Stomach (tissue), 8 donors: ENCODE measurements at regions not wholly inside any gene's neighbourhood (a gene's known extent, or its start where the extent isn't known, plus 50 kb on each side); places are given as distances from the start of the nearest gene placed in this dataset.
A peak's percentile ranks its signal among the peaks of the same experiment; 100 is the strongest.
"Not testable (repeated sequence)": the region's sequence is repeated elsewhere in the genome, so short reads cannot be mapped to it uniquely, and the experiment has no call there.

Experiments used
- DNase-seq, 2 donors: peaks; one replicate each; pipeline versions ENCODE4 v3.0.0 to v3.0.0-alpha.2; 2013 to 2019
- H3K27ac ChIP-seq, 5 donors: fragments of 200-600 bp in 4 of 5; sonication (generic) in 4 of 5; one replicate each; pipeline ENCODE4 v1.5.1; 2013 to 2019; ENCODE audit warnings: mild to moderate bottlenecking in 1 of 5, moderate library complexity in 1 of 5
- H3K27me3 ChIP-seq, 3 donors: fragments of 200-600 bp; sonication (generic); one replicate each; pipeline ENCODE4 v1.5.1; 2017 to 2019; ENCODE audit warnings: mixed run types in 1 of 3
- H3K36me3 ChIP-seq, 4 donors: fragments of 200-600 bp; sonication (generic); 1 replicate in 3 of 4; 2 replicates in 1 of 4; pipeline ENCODE4 v1.5.1; 2016 to 2019
- H3K4me1 ChIP-seq, 4 donors: fragments of 200-600 bp; sonication (generic); one replicate each; pipeline ENCODE4 v1.5.1; 2016 to 2019
- H3K4me3 ChIP-seq, 4 donors: fragments of 200-600 bp; sonication (generic) in 3 of 4; one replicate each; pipeline ENCODE4 v1.5.1; 2016 to 2019; ENCODE audit warnings: mild to moderate bottlenecking in 1 of 4
- H3K9me3 ChIP-seq, 4 donors: fragments of 200-600 bp; sonication (generic); one replicate each; pipeline ENCODE4 v1.5.1; 2016 to 2019
- CTCF ChIP-seq, 7 experiments: fragments of 450-650 bp in 4 of 7; fragments of 200-600 bp in 3 of 7; sonication (generic) in 3 of 7; IDR thresholded peaks; one replicate each; pipeline ENCODE4 v1.5.1; 2016 to 2019; ENCODE audit warnings: antibody characterized with exemption in 7 of 7, control low read depth in 2 of 7, mild to moderate bottlenecking in 1 of 7
- EP300 ChIP-seq: sonication (generic); formaldehyde crosslinking; IDR thresholded peaks from one replicate; pipeline ENCODE4 v1.6.1; 2017; ENCODE audit warnings: antibody characterized with exemption
- POLR2A ChIP-seq, 4 donors: fragments of 450-650 bp; IDR thresholded peaks; one replicate each; pipeline ENCODE4 v1.6.1; 2016; ENCODE audit warnings: antibody characterized with exemption in 4 of 4, control low read depth in 2 of 4, mild to moderate bottlenecking in 1 of 4, moderate library complexity in 1 of 4
- POLR2AphosphoS5 ChIP-seq, 3 donors: sonication (generic); formaldehyde crosslinking; IDR thresholded peaks; one replicate each; pipeline ENCODE4 v1.6.1; 2016; ENCODE audit warnings: antibody characterized with exemption in 3 of 3
- WGBS, 5 donors: extraction: QIAGEN DNeasy Blood & Tissue Kit in 3 of 5; methylation state at CpG; one replicate each; pipeline versions ENCODE4 v1.1.5 to v1.1.7; 2013 to 2018; 5-methylcytosine and 5-hydroxymethylcytosine counted together
- intact Hi-C: fragments of 100-400 bp; cut with DNase I; formaldehyde crosslinking; loops from one replicate; pipeline ENCODE4 v1.15.1; 2023; ENCODE audit warnings: low total_unique reads
- donor health status: healthy with polysubstance abuse.
- donor health status: Bipolar disorder and iron deficiency.
- donor health status: healthy.

- DNase-seq = peak in 1 of 2 donors; percentile 3
- WGBS, 5 donors = 65 to 75% (median 69%) methylated on average over 4 of the region's 4 CpGs
- H3K4me3 ChIP-seq = no peak overlapping the region
- no peaks in the 10 kb centered on the region for H3K36me3 ChIP-seq
- TF ChIP-seq POLR2AphosphoS5 (IDR thresholded peaks at IDR 0.05) = no peak
- no peak for TF ChIP-seq EP300
- no peak for TF ChIP-seq CTCF (IDR thresholded peaks at IDR 0.05)
- no peak for TF ChIP-seq POLR2A (IDR thresholded peaks at IDR 0.05)
- peaks cover 0 to 12% (median 10%) of the 10 kb centered on the region in 4 donors for H3K9me3 ChIP-seq
- H3K4me1 ChIP-seq = no peaks in the 10 kb centered on the region
- no peak overlapping the region for H3K27ac ChIP-seq
- no peaks in the 10 kb centered on the region for H3K27me3 ChIP-seq
- intact Hi-C loops = no loop called here
These were observed 227.6 kb upstream of the NPSR1 start for GRCh38 chr7:34430456-34430855.

DNA sequence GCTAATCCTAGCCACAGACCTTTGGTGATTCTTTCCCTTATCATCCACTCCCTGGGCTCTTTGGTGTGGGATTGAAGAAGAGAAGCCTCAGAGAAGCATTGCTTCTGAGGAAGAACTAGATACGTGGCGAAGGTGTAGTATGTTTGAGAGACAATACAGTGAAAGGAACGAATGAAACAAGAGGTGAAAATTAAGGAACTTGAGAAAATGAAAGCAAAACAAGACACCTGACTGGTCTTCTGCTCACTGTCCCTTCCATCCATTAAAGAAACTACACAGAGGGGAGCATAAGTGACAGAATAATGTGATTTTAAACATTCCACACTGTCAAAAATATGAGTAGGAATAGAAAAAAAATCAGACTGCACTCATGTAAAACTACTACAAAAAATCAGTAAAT, 219.6 kb upstream of the NPSR1 start:
- Histone ChIP-seq H3K27ac (no peak overlapping the region), H3K27me3 (no peaks in the 10 kb centered on the region), H3K9me3 (peaks cover 0 to 5% (median 5%) of the 10 kb centered on the region in 4 donors), H3K4me3 (no peak overlapping the region), H3K4me1 (no peaks in the 10 kb centered on the region), H3K36me3 (no peaks in the 10 kb centered on the region)
- DNase-seq = no peak
- TF ChIP-seq POLR2A (IDR thresholded peaks at IDR 0.05) = no peak
- no peak for TF ChIP-seq EP300
- intact Hi-C loops = no loop called here
- WGBS, 5 donors = 65 to 79% (median 73%) methylated on average over 3 of the region's 3 CpGs

DNA sequence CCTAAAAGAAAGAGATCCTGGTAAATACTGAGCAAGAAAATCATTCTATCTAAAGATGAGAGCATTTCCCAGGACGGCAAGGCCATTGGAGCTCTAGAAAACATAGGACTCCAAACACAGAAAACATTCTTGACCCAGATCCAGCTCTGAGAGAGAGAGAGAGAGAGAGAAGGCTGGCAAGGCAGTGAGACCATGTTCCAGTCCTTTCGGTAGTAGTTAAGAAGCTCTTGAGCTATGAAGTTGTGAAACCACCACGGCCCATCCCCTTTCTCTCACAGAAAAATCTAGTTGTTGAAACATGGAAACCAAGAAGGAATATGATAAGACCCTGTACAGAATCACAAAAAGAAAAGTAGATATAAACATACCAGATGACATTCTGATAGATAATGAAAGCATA, 212.4 kb upstream of the NPSR1 start:
- intact Hi-C loops = no loop called here
- no peak overlapping the region for H3K27ac ChIP-seq
- 72 to 87% (median 83%) methylated on average over 3 of the region's 3 CpGs for WGBS, 5 donors
- no peaks in the 10 kb centered on the region for H3K4me1 ChIP-seq
- no peak for TF ChIP-seq POLR2AphosphoS5 (IDR thresholded peaks at IDR 0.05)
- no peak for TF ChIP-seq EP300
- no peak for TF ChIP-seq POLR2A (IDR thresholded peaks at IDR 0.05)
- TF ChIP-seq CTCF (IDR thresholded peaks at IDR 0.05) = no peak
- H3K4me3 ChIP-seq = no peak overlapping the region
- peaks cover 0 to 11% (median 7%) of the 10 kb centered on the region in 4 donors for H3K9me3 ChIP-seq
- no peak for DNase-seq
- no peaks in the 10 kb centered on the region for H3K36me3 ChIP-seq
- no peaks in the 10 kb centered on the region for H3K27me3 ChIP-seq

DNA sequence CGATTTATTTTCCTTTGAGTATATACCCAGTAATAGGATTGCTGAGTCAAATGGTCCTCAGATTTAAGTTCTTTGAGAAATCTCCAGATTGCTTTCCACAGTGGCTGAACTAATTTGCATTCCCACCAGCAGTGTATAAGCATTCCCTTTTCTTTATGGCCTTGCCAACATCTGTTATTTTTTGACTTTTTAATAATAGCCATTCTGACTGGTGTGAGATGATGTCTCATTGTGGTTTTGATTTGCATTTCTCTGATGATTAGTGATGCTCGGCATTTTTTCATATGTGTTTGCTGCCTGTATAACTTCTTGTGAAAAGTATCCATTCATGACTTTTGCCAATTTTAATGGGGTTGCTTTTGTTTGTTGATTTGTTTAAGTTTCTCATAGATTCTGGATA, 209.5 kb upstream of the NPSR1 start:
- intact Hi-C loops, DNase-seq, H3K27ac ChIP-seq, H3K36me3 ChIP-seq, H3K9me3 ChIP-seq, H3K4me1 ChIP-seq, H3K27me3 ChIP-seq, H3K4me3 ChIP-seq: not testable (repeated sequence)
- 79 to 87% (median 83%) methylated on average over 2 of the region's 2 CpGs for WGBS, 5 donors

- no peak for DNase-seq
- TF ChIP-seq EP300 = no peak
- Histone ChIP-seq H3K9me3 (peaks cover 0 to 7% (median 5%) of the 10 kb centered on the region in 4 donors), H3K4me1 (no peaks in the 10 kb centered on the region), H3K4me3 (no peak overlapping the region), H3K27ac (no peak overlapping the region), H3K36me3 (no peaks in the 10 kb centered on the region), H3K27me3 (no peaks in the 10 kb centered on the region)
- intact Hi-C loops = no loop called here
- WGBS, 5 donors = 43 to 65% (median 62%) methylated on average over 1 of the region's 1 CpG
These were observed 208.3 kb upstream of the NPSR1 start for GRCh38 chr7:34449765-34450164.

- 88 to 100% (median 92%) methylated on average over 1 of the region's 1 CpG for WGBS, 5 donors
- intact Hi-C loops = no loop called here
- H3K4me1 ChIP-seq = no peaks in the 10 kb centered on the region
- H3K27ac ChIP-seq = no peak overlapping the region
- H3K4me3 ChIP-seq = no peak overlapping the region
- TF ChIP-seq POLR2A (IDR thresholded peaks at IDR 0.05) (no peak), POLR2AphosphoS5 (IDR thresholded peaks at IDR 0.05) (no peak), CTCF (IDR thresholded peaks at IDR 0.05) (no peak), EP300 (no peak)
- no peaks in the 10 kb centered on the region for H3K27me3 ChIP-seq
- no peak for DNase-seq
- no peaks in the 10 kb centered on the region for H3K36me3 ChIP-seq
- H3K9me3 ChIP-seq = peaks cover 0 to 7% (median 5%) of the 10 kb centered on the region in 4 donors
These were observed 206.8 kb upstream of the NPSR1 start for GRCh38 chr7:34451183-34451582.
